Activated naive CD8-positive, alpha-beta T cell treated with anti-CD3 and anti-CD28 coated beads, Interleukin-2, amount 50 U/mL, for 24 hours (primary cell): ENCODE measurements at regions not wholly inside any gene's neighbourhood (a gene's known extent, or its start where the extent isn't known, plus 50 kb on each side); places are given as distances from the start of the nearest gene placed in this dataset.

Experiments used
- ATAC-seq: fragments of 150-1000 bp; cut with Tn5 transposase; one replicate; pipeline ENCODE4 v1.10.0; 2021
- DNase-seq: peaks from one replicate; pipeline ENCODE4 v3.0.0; 2021
- H3K27ac Mint-ChIP-seq: one replicate; pipeline ENCODE4 v1.8.0; 2021; ENCODE audit warnings: mild to moderate bottlenecking, mixed read lengths
- H3K27me3 Mint-ChIP-seq: one replicate; pipeline ENCODE4 v1.8.0; 2021; ENCODE audit warnings: mixed read lengths
- H3K36me3 Mint-ChIP-seq: one replicate; pipeline ENCODE4 v1.8.0; 2021; ENCODE audit warnings: low read depth, mixed read lengths
- H3K4me1 Mint-ChIP-seq: one replicate; pipeline ENCODE4 v1.8.0; 2021; ENCODE audit warnings: mixed read lengths
- H3K4me3 Mint-ChIP-seq: one replicate; pipeline ENCODE4 v1.8.0; 2021; ENCODE audit warnings: mild to moderate bottlenecking, moderate library complexity, mixed read lengths
- H3K9me3 Mint-ChIP-seq: one replicate; pipeline ENCODE4 v1.8.0; 2021; ENCODE audit warnings: mixed read lengths

- Mint-ChIP-seq H3K27ac (no peak overlapping the region), H3K4me1 (peaks cover 6% of the 10 kb centered on the region), H3K27me3 (no peaks in the 10 kb centered on the region), H3K4me3 (no peak overlapping the region), H3K36me3 (no peaks in the 10 kb centered on the region), H3K9me3 (no peaks in the 10 kb centered on the region)
- DNase-seq (no peak), ATAC-seq (no peak)
These were observed 60.0 kb upstream of the NUP160 start for GRCh38 chr11:47908198-47908597.

DNA sequence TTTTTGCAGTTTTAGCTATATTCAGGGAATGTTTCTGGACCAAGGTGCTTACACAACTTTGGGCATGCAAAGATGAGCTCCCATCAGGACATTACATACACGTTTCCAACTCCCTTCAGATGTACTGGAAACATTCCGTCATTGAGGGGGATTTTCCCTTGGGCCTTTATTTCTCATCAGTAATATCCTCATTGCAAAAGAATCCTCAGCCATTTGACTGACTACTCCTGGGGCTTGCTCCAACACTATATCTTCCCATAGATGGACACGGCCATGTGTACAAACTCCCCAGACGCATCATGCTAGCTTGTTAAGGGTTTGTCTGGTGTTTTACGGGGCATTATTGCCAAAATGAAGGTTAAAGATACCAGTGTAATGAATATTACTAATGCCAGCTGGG lies 59.3 kb upstream of the NUP160 start:
- no peak for ATAC-seq
- no peaks in the 10 kb centered on the region for H3K9me3 Mint-ChIP-seq

DNA sequence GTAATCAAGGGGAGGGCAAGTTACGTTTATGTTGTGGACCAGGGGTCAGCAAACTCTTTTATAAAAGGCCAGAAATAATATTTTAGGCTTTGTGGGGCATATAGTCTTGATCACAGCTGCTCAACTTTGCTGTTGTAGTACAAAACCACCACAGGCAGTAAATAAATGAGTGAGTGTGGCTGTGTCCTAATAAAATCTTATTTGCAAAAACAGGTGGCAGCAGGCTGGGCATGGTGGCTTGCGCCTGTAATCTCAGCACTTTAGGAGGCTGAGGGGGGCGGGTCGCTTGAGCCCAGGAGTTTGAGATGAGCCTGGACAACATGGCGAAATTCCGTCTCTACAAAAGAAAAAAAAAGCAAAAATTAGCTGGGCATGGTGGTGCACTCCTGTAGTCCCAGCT lies 57.9 kb upstream of the NUP160 start:
- DNase-seq (no peak), ATAC-seq (no peak)
- Mint-ChIP-seq H3K36me3 (no peaks in the 10 kb centered on the region), H3K27me3 (no peaks in the 10 kb centered on the region), H3K4me3 (no peak overlapping the region), H3K27ac (no peak overlapping the region), H3K9me3 (no peaks in the 10 kb centered on the region), H3K4me1 (peaks cover 2% of the 10 kb centered on the region)

More for the DNA sequence above, 59.3 kb upstream of the NUP160 start:
- no peak overlapping the region for H3K27ac Mint-ChIP-seq
- H3K27me3 Mint-ChIP-seq = no peaks in the 10 kb centered on the region
- H3K4me1 Mint-ChIP-seq = peaks cover 6% of the 10 kb centered on the region
- no peak overlapping the region for H3K4me3 Mint-ChIP-seq
- no peak for DNase-seq
- H3K36me3 Mint-ChIP-seq = no peaks in the 10 kb centered on the region

GRCh38 chr11:47905358-47906059 lies 57.4 kb upstream of the NUP160 start:
- H3K36me3 Mint-ChIP-seq = no peaks in the 10 kb centered on the region
- no peak overlapping the region for H3K27ac Mint-ChIP-seq
- H3K27me3 Mint-ChIP-seq = no peaks in the 10 kb centered on the region
- no peak for ATAC-seq
- no peak overlapping the region for H3K4me3 Mint-ChIP-seq
- no peak for DNase-seq
- H3K4me1 Mint-ChIP-seq = peaks cover 2% of the 10 kb centered on the region
- H3K9me3 Mint-ChIP-seq = no peaks in the 10 kb centered on the region

GRCh38 chr11:47904808-47905207 lies 56.7 kb upstream of the NUP160 start:
- peaks cover 7% of the 10 kb centered on the region for H3K4me1 Mint-ChIP-seq

DNA sequence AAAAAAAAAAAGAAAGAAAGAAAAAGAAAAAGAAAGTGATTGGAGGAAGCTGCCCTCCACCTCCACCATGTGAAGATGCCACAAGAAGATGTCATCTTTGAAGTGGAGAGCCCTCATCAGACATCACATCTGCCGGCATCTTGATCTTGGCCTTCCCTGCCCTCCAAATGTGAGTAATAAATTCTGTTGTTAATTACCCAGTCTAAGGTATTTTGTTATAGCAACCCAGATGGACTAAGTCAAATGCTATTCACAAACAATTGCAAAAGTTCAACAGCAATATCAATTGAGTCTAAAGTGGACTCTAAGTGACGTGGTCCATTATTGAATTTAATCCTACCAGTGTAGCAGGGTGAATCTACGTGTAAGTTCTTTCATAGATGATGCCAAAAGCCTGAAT lies 55.9 kb upstream of the NUP160 start:
- Mint-ChIP-seq H3K9me3 (no peaks in the 10 kb centered on the region), H3K36me3 (no peaks in the 10 kb centered on the region), H3K4me3 (no peak overlapping the region), H3K4me1 (peaks cover 9% of the 10 kb centered on the region), H3K27me3 (no peaks in the 10 kb centered on the region), H3K27ac (no peak overlapping the region)
- no peak for DNase-seq
- no peak for ATAC-seq

More at GRCh38 chr11:47904808-47905207, 56.7 kb upstream of the NUP160 start:
- Mint-ChIP-seq H3K27me3 (no peaks in the 10 kb centered on the region), H3K36me3 (no peaks in the 10 kb centered on the region), H3K4me3 (no peak overlapping the region), H3K9me3 (no peaks in the 10 kb centered on the region), H3K27ac (no peak overlapping the region)
- DNase-seq (no peak), ATAC-seq (no peak)

DNA sequence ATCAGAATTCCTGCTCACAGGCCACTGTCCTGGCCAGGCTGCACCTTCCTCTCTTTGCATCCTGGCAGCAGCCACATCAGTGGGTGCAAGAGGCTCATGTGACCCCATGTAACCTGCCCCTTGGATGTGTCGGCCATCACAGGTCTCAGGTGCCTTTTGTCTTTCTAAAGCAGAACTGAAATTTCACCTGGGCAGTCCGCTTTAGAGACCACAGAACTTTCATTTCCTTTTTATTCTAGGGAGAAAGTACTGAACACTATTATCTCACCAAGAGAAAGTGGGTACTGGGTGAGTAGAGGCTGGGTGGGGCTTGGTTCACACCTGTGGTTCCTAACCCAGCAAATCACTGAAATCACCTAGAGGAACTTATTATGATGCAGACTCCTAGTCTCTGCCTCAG lies 51.7 kb upstream of the NUP160 start:
- H3K27me3 Mint-ChIP-seq = no peaks in the 10 kb centered on the region
- H3K4me1 Mint-ChIP-seq = peaks cover 7% of the 10 kb centered on the region
- no peaks in the 10 kb centered on the region for H3K36me3 Mint-ChIP-seq
- peak; percentile 54 for ATAC-seq
- no peak overlapping the region for H3K27ac Mint-ChIP-seq
- H3K4me3 Mint-ChIP-seq = no peak overlapping the region
- no peaks in the 10 kb centered on the region for H3K9me3 Mint-ChIP-seq
- DNase-seq = no peak
